ENCODE measurements at regions not wholly inside any gene's neighbourhood (a gene's known extent, or its start where the extent isn't known, plus 50 kb on each side); places are given as distances from the start of the nearest gene placed in this dataset.

DNA sequence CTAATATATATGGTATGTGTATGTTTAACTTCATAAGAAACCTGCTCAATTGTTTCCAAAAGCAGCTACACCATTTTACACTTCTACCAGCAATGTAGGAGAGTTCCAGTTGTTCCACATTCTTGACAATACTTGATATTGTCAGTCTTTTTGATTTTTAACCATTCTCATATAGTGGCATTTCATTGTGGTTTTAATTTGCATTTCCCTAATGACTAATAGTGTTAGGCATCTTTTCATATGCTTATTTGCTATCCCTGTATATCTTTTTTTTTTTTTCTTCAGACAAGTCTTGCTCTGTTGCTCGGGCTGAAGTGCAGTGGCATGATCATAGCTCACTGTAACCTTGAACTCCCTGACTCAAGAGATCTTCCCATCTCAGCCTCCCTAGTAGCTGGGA lies 58.2 kb upstream of the TRIM2 start:
- intact Hi-C loops (cut with micrococcal nuclease; ENCODE audit: unreplicated experiment) = loop anchor here (10.0 kb wide), 1 partner anchor 609 kb away; no protein-coding TSS in a partner anchor
- ChIA-PET POLR2A (no interaction called here), CTCF (no interaction called here)
- Histone ChIP-seq H3K4me1 (ENCODE audit: control insufficient read depth, insufficient read depth, low read length) (peaks cover 18% of the 10 kb centered on the region), H3K9me3 (ENCODE audit: control insufficient read depth, insufficient read depth, low read depth, low read length) (no peaks in the 10 kb centered on the region), H3K27me3 (ENCODE audit: control insufficient read depth, insufficient read depth, low read length) (no peaks in the 10 kb centered on the region), H3K27ac (ENCODE audit: low read length) (peak overlapping the region; percentile 7; the same call in 1 of the 2 replicates), H3K36me3 (ENCODE audit: control insufficient read depth, insufficient read depth, low read length) (no peaks in the 10 kb centered on the region), H3K4me3 (ENCODE audit: low read depth in 2 of 2, low read length in 2 of 2) (no peak overlapping the region)
- TF ChIP-seq POLR2AphosphoS5 (IDR thresholded peaks at IDR 0.05; ENCODE audit: low read depth, low read length) = no peak
- TF ChIP-seq SIN3A (IDR thresholded peaks at IDR 0.05; ENCODE audit: borderline replicate concordance, insufficient read depth, low read depth, low read length) = no peak
- TF ChIP-seq TCF7L2 (IDR thresholded peaks at IDR 0.05; ENCODE audit: low read depth, low read length) = no peak
- TF ChIP-seq CTCF (IDR thresholded peaks at IDR 0.05) = no peak
- TF ChIP-seq, protein P1, sequence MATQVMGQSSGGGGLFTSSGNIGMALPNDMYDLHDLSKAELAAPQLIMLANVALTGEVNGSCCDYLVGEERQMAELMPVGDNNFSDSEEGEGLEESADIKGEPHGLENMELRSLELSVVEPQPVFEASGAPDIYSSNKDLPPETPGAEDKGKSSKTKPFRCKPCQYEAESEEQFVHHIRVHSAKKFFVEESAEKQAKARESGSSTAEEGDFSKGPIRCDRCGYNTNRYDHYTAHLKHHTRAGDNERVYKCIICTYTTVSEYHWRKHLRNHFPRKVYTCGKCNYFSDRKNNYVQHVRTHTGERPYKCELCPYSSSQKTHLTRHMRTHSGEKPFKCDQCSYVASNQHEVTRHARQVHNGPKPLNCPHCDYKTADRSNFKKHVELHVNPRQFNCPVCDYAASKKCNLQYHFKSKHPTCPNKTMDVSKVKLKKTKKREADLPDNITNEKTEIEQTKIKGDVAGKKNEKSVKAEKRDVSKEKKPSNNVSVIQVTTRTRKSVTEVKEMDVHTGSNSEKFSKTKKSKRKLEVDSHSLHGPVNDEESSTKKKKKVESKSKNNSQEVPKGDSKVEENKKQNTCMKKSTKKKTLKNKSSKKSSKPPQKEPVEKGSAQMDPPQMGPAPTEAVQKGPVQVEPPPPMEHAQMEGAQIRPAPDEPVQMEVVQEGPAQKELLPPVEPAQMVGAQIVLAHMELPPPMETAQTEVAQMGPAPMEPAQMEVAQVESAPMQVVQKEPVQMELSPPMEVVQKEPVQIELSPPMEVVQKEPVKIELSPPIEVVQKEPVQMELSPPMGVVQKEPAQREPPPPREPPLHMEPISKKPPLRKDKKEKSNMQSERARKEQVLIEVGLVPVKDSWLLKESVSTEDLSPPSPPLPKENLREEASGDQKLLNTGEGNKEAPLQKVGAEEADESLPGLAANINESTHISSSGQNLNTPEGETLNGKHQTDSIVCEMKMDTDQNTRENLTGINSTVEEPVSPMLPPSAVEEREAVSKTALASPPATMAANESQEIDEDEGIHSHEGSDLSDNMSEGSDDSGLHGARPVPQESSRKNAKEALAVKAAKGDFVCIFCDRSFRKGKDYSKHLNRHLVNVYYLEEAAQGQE (IDR thresholded peaks at IDR 0.05; ENCODE audit: insufficient read depth in 1 of 2, low read depth in 2 of 2, low read length in 1 of 2) = no peak
- BruUV-seq (replicated peaks) = no TSS peak
- ATAC-seq = no peak
- no peak for DNase-seq (ENCODE audit: low read depth, low spot score)
- in situ Hi-C loops (cut with HindIII; ENCODE audit: low pct_unique_long_range_greater_than_20kb, low sequenced_read_pairs) = no loop called here

- Histone ChIP-seq H3K27me3 (ENCODE audit: control insufficient read depth, insufficient read depth, low read length) (no peaks in the 10 kb centered on the region), H3K4me1 (ENCODE audit: control insufficient read depth, insufficient read depth, low read length) (peaks cover 19% of the 10 kb centered on the region), H3K4me3 (ENCODE audit: low read depth in 2 of 2, low read length in 2 of 2) (no peak overlapping the region), H3K27ac (ENCODE audit: low read length) (no peak overlapping the region), H3K36me3 (ENCODE audit: control insufficient read depth, insufficient read depth, low read length) (no peaks in the 10 kb centered on the region), H3K9me3 (ENCODE audit: control insufficient read depth, insufficient read depth, low read depth, low read length) (no peaks in the 10 kb centered on the region)
- in situ Hi-C loops (cut with HindIII; ENCODE audit: low pct_unique_long_range_greater_than_20kb, low sequenced_read_pairs) = no loop called here
- ATAC-seq = no peak
- BruUV-seq (replicated peaks) = no TSS peak
- ChIA-PET POLR2A (no interaction called here), CTCF (no interaction called here)
- intact Hi-C loops (cut with micrococcal nuclease; ENCODE audit: unreplicated experiment) = loop anchor here (10.0 kb wide), 1 partner anchor 608 kb away; no protein-coding TSS in a partner anchor
- no peak for DNase-seq (ENCODE audit: low read depth, low spot score)
- no peak for TF ChIP-seq POLR2AphosphoS5 (IDR thresholded peaks at IDR 0.05; ENCODE audit: low read depth, low read length)
- TF ChIP-seq TCF7L2 (IDR thresholded peaks at IDR 0.05; ENCODE audit: low read depth, low read length) = no peak
- no peak for TF ChIP-seq SIN3A (IDR thresholded peaks at IDR 0.05; ENCODE audit: borderline replicate concordance, insufficient read depth, low read depth, low read length)
- TF ChIP-seq, protein P1 (IDR thresholded peaks at IDR 0.05; ENCODE audit: insufficient read depth in 1 of 2, low read depth in 2 of 2, low read length in 1 of 2) = no peak
- no peak for TF ChIP-seq CTCF (IDR thresholded peaks at IDR 0.05)
Observed at GRCh38 chr4:153146961-153147360, 57.3 kb upstream of the TRIM2 start.

Data from Panc1 (cell line).